Epithelial cell of esophagus (primary cell): ENCODE measurements at regions not wholly inside any gene's neighbourhood (a gene's known extent, or its start where the extent isn't known, plus 50 kb on each side); places are given as distances from the start of the nearest gene placed in this dataset.

ENCODE experiments used
- DNase-seq: peaks from one replicate; pipeline ENCODE4 v3.0.0; 2010; ENCODE audit warnings: low read depth
- H3K4me3 ChIP-seq: 2 replicates; pipeline ENCODE4 v1.5.1; 2011; ENCODE audit warnings: mild to moderate bottlenecking, low read length, control low read depth
- TF ChIP-seq, protein P1 (sequence below): IDR thresholded peaks from 2 replicates; pipeline ENCODE4 v1.5.1; 2011; ENCODE audit warnings: low read depth, mild to moderate bottlenecking, low read length, control low read depth, inconsistent platforms; ENCODE audit not compliant: insufficient read depth; ENCODE audit errors: missing control alignments

- TF ChIP-seq, protein P1, sequence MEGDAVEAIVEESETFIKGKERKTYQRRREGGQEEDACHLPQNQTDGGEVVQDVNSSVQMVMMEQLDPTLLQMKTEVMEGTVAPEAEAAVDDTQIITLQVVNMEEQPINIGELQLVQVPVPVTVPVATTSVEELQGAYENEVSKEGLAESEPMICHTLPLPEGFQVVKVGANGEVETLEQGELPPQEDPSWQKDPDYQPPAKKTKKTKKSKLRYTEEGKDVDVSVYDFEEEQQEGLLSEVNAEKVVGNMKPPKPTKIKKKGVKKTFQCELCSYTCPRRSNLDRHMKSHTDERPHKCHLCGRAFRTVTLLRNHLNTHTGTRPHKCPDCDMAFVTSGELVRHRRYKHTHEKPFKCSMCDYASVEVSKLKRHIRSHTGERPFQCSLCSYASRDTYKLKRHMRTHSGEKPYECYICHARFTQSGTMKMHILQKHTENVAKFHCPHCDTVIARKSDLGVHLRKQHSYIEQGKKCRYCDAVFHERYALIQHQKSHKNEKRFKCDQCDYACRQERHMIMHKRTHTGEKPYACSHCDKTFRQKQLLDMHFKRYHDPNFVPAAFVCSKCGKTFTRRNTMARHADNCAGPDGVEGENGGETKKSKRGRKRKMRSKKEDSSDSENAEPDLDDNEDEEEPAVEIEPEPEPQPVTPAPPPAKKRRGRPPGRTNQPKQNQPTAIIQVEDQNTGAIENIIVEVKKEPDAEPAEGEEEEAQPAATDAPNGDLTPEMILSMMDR, result no peak
- DNase-seq, result no peak
- no peak overlapping the region for H3K4me3 ChIP-seq
Observed at GRCh38 chr16:62224646-62225209, 188.5 kb upstream of the CDH8 start.

GRCh38 chr16:62216837-62217236, 180.6 kb upstream of the CDH8 start:
- DNase-seq, result no peak
- TF ChIP-seq, protein P1, result no peak
- H3K4me3 ChIP-seq, result no peak overlapping the region

DNA sequence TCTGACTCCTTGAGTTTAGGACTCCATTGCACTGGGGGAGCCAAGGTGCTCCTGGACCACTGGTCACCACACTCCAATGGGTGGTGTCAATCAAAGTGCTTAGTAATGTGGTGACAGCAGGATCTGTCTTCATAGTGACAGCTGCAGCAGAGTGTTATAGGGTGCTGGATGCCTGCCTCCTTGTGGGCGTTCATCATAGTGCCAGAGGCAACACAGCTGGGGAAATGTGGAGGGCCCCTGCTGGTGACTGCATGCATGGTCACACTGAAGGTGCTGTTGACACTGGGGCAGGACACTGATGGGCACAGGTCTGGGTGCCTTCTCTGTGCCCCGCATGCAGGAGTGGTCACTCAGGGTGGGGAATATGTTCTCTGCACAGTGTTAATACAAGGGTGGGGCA, 177.5 kb upstream of the CDH8 start:
- no peak overlapping the region for H3K4me3 ChIP-seq
- TF ChIP-seq, protein P1, result peak; percentile 32
- DNase-seq, result peak; percentile 22

GRCh38 chr16:62208934-62209333, 172.7 kb upstream of the CDH8 start:
- TF ChIP-seq, protein P1, result no peak
- no peak overlapping the region for H3K4me3 ChIP-seq
- no peak for DNase-seq

DNA sequence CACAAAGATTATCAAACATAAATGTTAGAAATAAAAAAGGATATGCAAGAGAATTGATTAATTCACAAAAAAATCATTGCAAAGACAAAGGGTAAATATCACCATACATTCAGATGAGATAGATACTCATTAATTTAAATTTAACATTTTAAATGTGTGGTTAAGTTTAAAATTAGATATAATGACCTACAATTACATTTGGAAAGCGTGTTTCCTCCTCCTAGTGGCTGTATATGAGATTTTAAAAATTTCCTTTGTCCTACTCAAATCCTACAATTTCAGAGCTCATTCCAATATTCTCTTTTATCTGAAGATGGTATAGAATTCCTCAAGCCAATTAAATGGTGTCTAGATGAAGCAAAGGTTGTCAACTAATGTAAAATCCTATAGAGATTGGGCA, 169.2 kb upstream of the CDH8 start:
- DNase-seq, result no peak
- no peak overlapping the region for H3K4me3 ChIP-seq
- TF ChIP-seq, protein P1, result no peak

- no peak for DNase-seq
- H3K4me3 ChIP-seq, result no peak overlapping the region
- TF ChIP-seq, protein P1, result no peak
Observed at GRCh38 chr16:62201911-62202310, 165.7 kb upstream of the CDH8 start.

GRCh38 chr16:62194828-62195227, 158.6 kb upstream of the CDH8 start:
- H3K4me3 ChIP-seq, result no peak overlapping the region
- no peak for DNase-seq
- TF ChIP-seq, protein P1, result no peak
